ENCODE measurements at regions not wholly inside any gene's neighbourhood (a gene's known extent, or its start where the extent isn't known, plus 50 kb on each side); places are given as distances from the start of the nearest gene placed in this dataset.

DNA sequence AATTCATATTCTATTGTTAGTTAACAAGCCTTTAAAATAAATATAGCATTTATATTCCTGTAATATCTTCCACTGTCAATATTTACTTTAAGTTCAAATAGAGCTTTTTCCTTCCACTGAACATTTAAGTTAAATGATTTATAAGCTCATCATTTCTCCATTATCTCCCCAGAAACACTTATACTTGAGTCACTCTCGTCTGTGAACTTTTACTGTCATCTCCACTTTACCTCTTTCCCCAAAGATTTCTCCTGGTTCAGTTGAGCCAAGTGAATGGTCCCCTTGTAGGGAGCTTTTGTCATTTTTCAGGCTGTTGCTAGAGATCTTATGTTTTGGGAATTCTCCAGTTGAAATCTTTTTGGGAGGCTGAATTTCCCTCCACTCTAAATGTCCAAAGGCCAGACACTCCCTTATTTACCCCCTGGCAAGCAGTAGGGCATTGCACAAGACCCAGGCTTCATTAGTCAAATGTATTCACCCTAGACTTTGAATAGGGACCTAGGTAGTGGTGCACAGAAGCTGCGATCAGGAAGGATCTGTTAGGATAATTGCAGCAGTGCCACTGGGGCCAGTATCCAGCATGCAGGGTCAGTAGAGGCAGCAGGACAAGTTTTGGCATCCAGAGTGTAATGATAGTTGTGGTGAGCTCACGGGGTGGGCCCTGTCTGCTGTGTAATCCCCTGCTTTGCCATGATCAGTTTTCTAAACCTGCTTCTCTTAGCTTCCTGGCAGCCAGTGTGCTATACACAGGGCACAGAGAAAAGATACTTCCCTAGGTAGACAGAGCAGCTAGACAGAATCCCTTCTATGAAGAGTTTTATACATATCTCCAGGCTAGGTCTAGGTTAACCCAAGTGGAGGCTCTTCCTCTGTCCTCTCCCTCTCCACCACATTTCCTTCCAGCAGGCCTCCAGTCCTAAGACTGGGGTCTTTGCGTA lies 356.5 kb upstream of the SLCO3A1 start:
- Mint-ChIP-seq H3K27ac (no peak overlapping the region), H3K27me3 (no peaks in the 10 kb centered on the region), H3K4me1 (ENCODE audit: low read depth) (no peaks in the 10 kb centered on the region), H3K9me3 (no peaks in the 10 kb centered on the region), H3K4me3 (no peak overlapping the region), H3K36me3 (ENCODE audit: low read depth) (no peaks in the 10 kb centered on the region)
- Histone ChIP-seq H3K4me1 (ENCODE audit: insufficient read depth, low read length) (no peaks in the 10 kb centered on the region), H3K4me3 (ENCODE audit: low read length) (no peak overlapping the region), H3K36me3 (ENCODE audit: insufficient read depth, low read length) (no peaks in the 10 kb centered on the region), H3K27ac (ENCODE audit: low read depth in 1 of 2, low read length in 2 of 2) (no peak overlapping the region), H3K9me3 (ENCODE audit: control insufficient read depth in 1 of 2, insufficient read depth in 1 of 2, low read length in 2 of 2) (no peaks in the 10 kb centered on the region), H3K27me3 (ENCODE audit: control insufficient read depth in 1 of 2, insufficient read depth in 2 of 2, low read length in 2 of 2) (no peaks in the 10 kb centered on the region)
- intact Hi-C loops (cut with DNase I, micrococcal nuclease), result no loop called here
- TF ChIP-seq, protein P1, sequence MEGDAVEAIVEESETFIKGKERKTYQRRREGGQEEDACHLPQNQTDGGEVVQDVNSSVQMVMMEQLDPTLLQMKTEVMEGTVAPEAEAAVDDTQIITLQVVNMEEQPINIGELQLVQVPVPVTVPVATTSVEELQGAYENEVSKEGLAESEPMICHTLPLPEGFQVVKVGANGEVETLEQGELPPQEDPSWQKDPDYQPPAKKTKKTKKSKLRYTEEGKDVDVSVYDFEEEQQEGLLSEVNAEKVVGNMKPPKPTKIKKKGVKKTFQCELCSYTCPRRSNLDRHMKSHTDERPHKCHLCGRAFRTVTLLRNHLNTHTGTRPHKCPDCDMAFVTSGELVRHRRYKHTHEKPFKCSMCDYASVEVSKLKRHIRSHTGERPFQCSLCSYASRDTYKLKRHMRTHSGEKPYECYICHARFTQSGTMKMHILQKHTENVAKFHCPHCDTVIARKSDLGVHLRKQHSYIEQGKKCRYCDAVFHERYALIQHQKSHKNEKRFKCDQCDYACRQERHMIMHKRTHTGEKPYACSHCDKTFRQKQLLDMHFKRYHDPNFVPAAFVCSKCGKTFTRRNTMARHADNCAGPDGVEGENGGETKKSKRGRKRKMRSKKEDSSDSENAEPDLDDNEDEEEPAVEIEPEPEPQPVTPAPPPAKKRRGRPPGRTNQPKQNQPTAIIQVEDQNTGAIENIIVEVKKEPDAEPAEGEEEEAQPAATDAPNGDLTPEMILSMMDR (IDR thresholded peaks at IDR 0.05), result no peak
- ChIA-PET CTCF (interaction anchor here (1.2 kb wide), 1 partner anchor 18 kb away, joined by 4 read pairs; no protein-coding TSS in a partner anchor), POLR2A (no interaction called here)
- DNase-seq (no peak), ATAC-seq (ENCODE audit: poor library complexity) (no peak)

- no peaks in the 10 kb centered on the region for H3K36me3 ChIP-seq (ENCODE audit: insufficient read depth, low read length)
- H3K9me3 ChIP-seq (ENCODE audit: control insufficient read depth in 1 of 2, insufficient read depth in 1 of 2, low read length in 2 of 2), result no peaks in the 10 kb centered on the region
- no peak overlapping the region for H3K4me3 ChIP-seq (ENCODE audit: low read length)
- H3K27ac ChIP-seq (ENCODE audit: low read depth in 1 of 2, low read length in 2 of 2), result no peak overlapping the region
- H3K27me3 ChIP-seq (ENCODE audit: control insufficient read depth in 1 of 2, insufficient read depth in 2 of 2, low read length in 2 of 2), result no peaks in the 10 kb centered on the region
- ChIA-PET CTCF (no interaction called here), POLR2A (no interaction called here)
- intact Hi-C loops (cut with DNase I, micrococcal nuclease), result no loop called here
- Mint-ChIP-seq H3K27me3 (no peaks in the 10 kb centered on the region), H3K36me3 (ENCODE audit: low read depth) (no peaks in the 10 kb centered on the region), H3K4me3 (no peak overlapping the region), H3K27ac (no peak overlapping the region), H3K4me1 (ENCODE audit: low read depth) (no peaks in the 10 kb centered on the region), H3K9me3 (no peaks in the 10 kb centered on the region)
- TF ChIP-seq, protein P1 (IDR thresholded peaks at IDR 0.05), result no peak
- H3K4me1 ChIP-seq (ENCODE audit: insufficient read depth, low read length), result no peaks in the 10 kb centered on the region
- no peak for ATAC-seq (ENCODE audit: poor library complexity)
- no peak for DNase-seq
Observed at GRCh38 chr15:91498046-91498748, 355.3 kb upstream of the SLCO3A1 start.

DNA sequence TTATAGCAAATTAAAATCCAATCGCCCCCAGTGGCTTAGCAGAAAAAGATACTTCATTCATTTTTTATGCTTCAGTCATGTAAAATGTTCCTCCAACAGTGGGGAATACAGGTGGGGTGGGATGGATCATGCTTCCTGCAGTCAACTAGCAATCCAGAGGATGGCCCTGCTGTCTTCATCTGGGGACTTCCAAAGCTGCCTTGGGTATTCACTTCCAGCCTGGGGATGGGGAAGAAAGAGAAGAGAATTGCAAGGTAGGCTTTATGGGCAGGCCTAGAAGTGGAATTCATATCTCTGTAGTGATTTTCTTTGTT lies 354.8 kb upstream of the SLCO3A1 start:
- no peaks in the 10 kb centered on the region for H3K27me3 Mint-ChIP-seq
- H3K27ac Mint-ChIP-seq, result no peak overlapping the region
- CTCF ChIA-PET, result no interaction called here
- POLR2A ChIA-PET, result no interaction called here
- intact Hi-C loops (cut with DNase I, micrococcal nuclease), result no loop called here
- no peaks in the 10 kb centered on the region for H3K36me3 Mint-ChIP-seq (ENCODE audit: low read depth)
- H3K4me1 Mint-ChIP-seq (ENCODE audit: low read depth), result no peaks in the 10 kb centered on the region
- no peaks in the 10 kb centered on the region for H3K9me3 Mint-ChIP-seq
- no peaks in the 10 kb centered on the region for H3K4me1 ChIP-seq (ENCODE audit: insufficient read depth, low read length)
- H3K9me3 ChIP-seq (ENCODE audit: control insufficient read depth in 1 of 2, insufficient read depth in 1 of 2, low read length in 2 of 2), result no peaks in the 10 kb centered on the region
- no peak overlapping the region for H3K4me3 ChIP-seq (ENCODE audit: low read length)
- no peak for ATAC-seq (ENCODE audit: poor library complexity)
- TF ChIP-seq, protein P1 (IDR thresholded peaks at IDR 0.05), result no peak
- no peak overlapping the region for H3K4me3 Mint-ChIP-seq
- no peak overlapping the region for H3K27ac ChIP-seq (ENCODE audit: low read depth in 1 of 2, low read length in 2 of 2)
- no peak for DNase-seq
- H3K36me3 ChIP-seq (ENCODE audit: insufficient read depth, low read length), result no peaks in the 10 kb centered on the region
- no peaks in the 10 kb centered on the region for H3K27me3 ChIP-seq (ENCODE audit: control insufficient read depth in 1 of 2, insufficient read depth in 2 of 2, low read length in 2 of 2)

Measured in CD4-positive, alpha-beta T cell (primary cell).